Stimulated activated naive CD8-positive, alpha-beta T cell treated with anti-CD3 and anti-CD28 coated beads, Interleukin-15, amount 100 ng/mL, for 72 hours (primary cell): ENCODE measurements at regions not wholly inside any gene's neighbourhood (a gene's known extent, or its start where the extent isn't known, plus 50 kb on each side); places are given as distances from the start of the nearest gene placed in this dataset.

Experiments
- ATAC-seq: fragments of 150-1000 bp; cut with Tn5 transposase; 2 replicates; pipeline ENCODE4 v1.10.0; 2021; ENCODE audit warnings: mild to moderate bottlenecking, moderate library complexity
- DNase-seq, 2 donors: peaks; one replicate each; pipeline ENCODE4 v3.0.0; 2021 to 2022
- H3K27ac Mint-ChIP-seq, 2 donors: one replicate each; pipeline ENCODE4 v1.8.0; 2022; ENCODE audit warnings: mild to moderate bottlenecking in 2 of 2, mixed read lengths in 2 of 2, moderate library complexity in 2 of 2
- H3K27me3 Mint-ChIP-seq: one replicate; pipeline ENCODE4 v1.8.0; 2022; ENCODE audit warnings: mixed read lengths
- H3K4me1 Mint-ChIP-seq: one replicate; pipeline ENCODE4 v1.8.0; 2022; ENCODE audit warnings: mild to moderate bottlenecking, mixed read lengths
- H3K4me3 Mint-ChIP-seq, 2 donors: one replicate each; pipeline ENCODE4 v1.8.0; 2022; ENCODE audit warnings: mild to moderate bottlenecking in 2 of 2, mixed read lengths in 2 of 2, moderate library complexity in 1 of 2
- H3K9me3 Mint-ChIP-seq, 2 donors: one replicate each; pipeline ENCODE4 v1.8.0; 2022; ENCODE audit warnings: mixed read lengths in 2 of 2

GRCh38 chrX:69379412-69379811 is 124.7 kb upstream of the NALF2 start:
- no peak for DNase-seq
- Mint-ChIP-seq H3K4me3 (no peak overlapping the region), H3K27ac (no peak overlapping the region), H3K4me1 (no peaks in the 10 kb centered on the region), H3K27me3 (no peaks in the 10 kb centered on the region), H3K9me3 (peaks cover 0 to 8% of the 10 kb centered on the region in 2 donors)
- ATAC-seq, result no peak

- DNase-seq, result no peak
- Mint-ChIP-seq H3K4me1 (no peaks in the 10 kb centered on the region), H3K4me3 (no peak overlapping the region), H3K27ac (no peak overlapping the region), H3K27me3 (peaks cover 10% of the 10 kb centered on the region), H3K9me3 (peaks cover 0 to 8% of the 10 kb centered on the region in 2 donors)
- no peak for ATAC-seq
These were observed 129.6 kb upstream of the NALF2 start for GRCh38 chrX:69374569-69374968.

GRCh38 chrX:69372435-69372834 is 131.7 kb upstream of the NALF2 start:
- ATAC-seq (no peak), DNase-seq (no peak)
- no peak overlapping the region for H3K4me3 Mint-ChIP-seq
- H3K4me1 Mint-ChIP-seq, result no peaks in the 10 kb centered on the region
- no peak overlapping the region for H3K27ac Mint-ChIP-seq
- H3K9me3 Mint-ChIP-seq, result peaks cover 0 to 8% of the 10 kb centered on the region in 2 donors
- H3K27me3 Mint-ChIP-seq, result peaks cover 10% of the 10 kb centered on the region

GRCh38 chrX:69371159-69371558 is 133.0 kb upstream of the NALF2 start:
- Mint-ChIP-seq H3K27me3 (peaks cover 10% of the 10 kb centered on the region), H3K27ac (no peak overlapping the region), H3K9me3 (peaks cover 0 to 6% of the 10 kb centered on the region in 2 donors), H3K4me1 (no peaks in the 10 kb centered on the region), H3K4me3 (no peak overlapping the region)
- no peak for DNase-seq
- ATAC-seq, result no peak

- Mint-ChIP-seq H3K4me1 (no peaks in the 10 kb centered on the region), H3K9me3 (no peaks in the 10 kb centered on the region), H3K27me3 (peaks cover 10% of the 10 kb centered on the region), H3K27ac (peak overlapping the region in 1 of 2 donors; percentile 74), H3K4me3 (no peak overlapping the region)
- ATAC-seq (no peak), DNase-seq (no peak)
These were observed 134.1 kb upstream of the NALF2 start for GRCh38 chrX:69369999-69370398.

- H3K27ac Mint-ChIP-seq, result no peak overlapping the region
- ATAC-seq, result no peak
- H3K9me3 Mint-ChIP-seq, result no peaks in the 10 kb centered on the region
- DNase-seq, result no peak
- H3K27me3 Mint-ChIP-seq, result no peaks in the 10 kb centered on the region
- no peak overlapping the region for H3K4me3 Mint-ChIP-seq
- H3K4me1 Mint-ChIP-seq, result no peaks in the 10 kb centered on the region
These were observed 137.9 kb upstream of the NALF2 start for GRCh38 chrX:69366183-69366582.

GRCh38 chrX:69365755-69366154 is 138.4 kb upstream of the NALF2 start:
- no peak overlapping the region for H3K4me3 Mint-ChIP-seq
- no peaks in the 10 kb centered on the region for H3K9me3 Mint-ChIP-seq
- H3K27me3 Mint-ChIP-seq, result no peaks in the 10 kb centered on the region
- DNase-seq (no peak), ATAC-seq (no peak)
- H3K4me1 Mint-ChIP-seq, result no peaks in the 10 kb centered on the region
- H3K27ac Mint-ChIP-seq, result no peak overlapping the region

- Mint-ChIP-seq H3K27ac (no peak overlapping the region), H3K4me1 (no peaks in the 10 kb centered on the region), H3K9me3 (no peaks in the 10 kb centered on the region), H3K27me3 (no peaks in the 10 kb centered on the region), H3K4me3 (no peak overlapping the region)
- DNase-seq, result no peak
- no peak for ATAC-seq
These were observed 138.8 kb upstream of the NALF2 start for GRCh38 chrX:69365349-69365748.

- no peaks in the 10 kb centered on the region for H3K9me3 Mint-ChIP-seq
- H3K27me3 Mint-ChIP-seq, result no peaks in the 10 kb centered on the region
- H3K27ac Mint-ChIP-seq, result peak overlapping the region in 1 of 2 donors; percentile 90
- H3K4me3 Mint-ChIP-seq, result no peak overlapping the region
- H3K4me1 Mint-ChIP-seq, result no peaks in the 10 kb centered on the region
- DNase-seq (no peak), ATAC-seq (no peak)
These were observed 141.3 kb upstream of the NALF2 start for GRCh38 chrX:69362856-69363255.

GRCh38 chrX:69362354-69362753 is 141.8 kb upstream of the NALF2 start:
- ATAC-seq, result no peak
- H3K4me3 Mint-ChIP-seq, result no peak overlapping the region
- H3K9me3 Mint-ChIP-seq, result no peaks in the 10 kb centered on the region
- no peaks in the 10 kb centered on the region for H3K27me3 Mint-ChIP-seq
- H3K27ac Mint-ChIP-seq, result no peak overlapping the region
- no peak for DNase-seq
- no peaks in the 10 kb centered on the region for H3K4me1 Mint-ChIP-seq

- no peak overlapping the region for H3K4me3 Mint-ChIP-seq
- H3K4me1 Mint-ChIP-seq, result no peaks in the 10 kb centered on the region
- H3K9me3 Mint-ChIP-seq, result no peaks in the 10 kb centered on the region
- no peak overlapping the region for H3K27ac Mint-ChIP-seq
- DNase-seq, result no peak
- no peaks in the 10 kb centered on the region for H3K27me3 Mint-ChIP-seq
- no peak for ATAC-seq
These were observed 142.7 kb upstream of the NALF2 start for GRCh38 chrX:69361311-69361845.

GRCh38 chrX:69357317-69357716 is 146.8 kb upstream of the NALF2 start:
- no peaks in the 10 kb centered on the region for H3K27me3 Mint-ChIP-seq
- no peak overlapping the region for H3K27ac Mint-ChIP-seq
- ATAC-seq, result no peak
- H3K9me3 Mint-ChIP-seq, result peaks cover 5 to 11% of the 10 kb centered on the region in 2 donors
- H3K4me3 Mint-ChIP-seq, result no peak overlapping the region
- DNase-seq, result no peak
- H3K4me1 Mint-ChIP-seq, result no peaks in the 10 kb centered on the region

GRCh38 chrX:69324851-69325250 is 159.6 kb upstream of the PJA1 start:
- Mint-ChIP-seq H3K9me3 (no peaks in the 10 kb centered on the region), H3K27ac (no peak overlapping the region), H3K4me1 (no peaks in the 10 kb centered on the region), H3K27me3 (no peaks in the 10 kb centered on the region), H3K4me3 (no peak overlapping the region)
- no peak for ATAC-seq
- no peak for DNase-seq

GRCh38 chrX:69323786-69324720 is 158.8 kb upstream of the PJA1 start:
- Mint-ChIP-seq H3K9me3 (no peaks in the 10 kb centered on the region), H3K27ac (no peak overlapping the region), H3K4me3 (no peak overlapping the region), H3K4me1 (no peaks in the 10 kb centered on the region), H3K27me3 (no peaks in the 10 kb centered on the region)
- no peak for ATAC-seq
- DNase-seq, result no peak

- ATAC-seq, result no peak
- DNase-seq, result no peak
- Mint-ChIP-seq H3K9me3 (no peaks in the 10 kb centered on the region), H3K27ac (no peak overlapping the region), H3K4me3 (no peak overlapping the region), H3K4me1 (no peaks in the 10 kb centered on the region), H3K27me3 (no peaks in the 10 kb centered on the region)
These were observed 156.5 kb upstream of the PJA1 start for GRCh38 chrX:69321789-69322188.

GRCh38 chrX:69321006-69321655 is 155.9 kb upstream of the PJA1 start:
- ATAC-seq, result no peak
- H3K9me3 Mint-ChIP-seq, result no peaks in the 10 kb centered on the region
- no peaks in the 10 kb centered on the region for H3K4me1 Mint-ChIP-seq
- H3K27me3 Mint-ChIP-seq, result no peaks in the 10 kb centered on the region
- DNase-seq, result no peak
- peak overlapping the region in 1 of 2 donors; percentile 59 for H3K27ac Mint-ChIP-seq
- no peak overlapping the region for H3K4me3 Mint-ChIP-seq
